ENCODE measurements at regions not wholly inside any gene's neighbourhood (a gene's known extent, or its start where the extent isn't known, plus 50 kb on each side); places are given as distances from the start of the nearest gene placed in this dataset.

- TF ChIP-seq MYC (IDR thresholded peaks at IDR 0.05; ENCODE audit: insufficient read depth, insufficient read length, insufficient replicate concordance, low read length, severe bottlenecking): no peak
- no peak for TF ChIP-seq YY1 (IDR thresholded peaks at IDR 0.05; ENCODE audit: low read depth, low read length)
- peak; percentile 78 to 83 for TF ChIP-seq IKZF2 (IDR thresholded peaks at IDR 0.05)
- peak in 1 of 2 experiments; percentile 48; a peak in 1 of 4 replicates for TF ChIP-seq CEBPB (IDR thresholded peaks at IDR 0.05; ENCODE audit: borderline replicate concordance in 1 of 2, low read depth in 2 of 2, low read length in 2 of 2)
- TF ChIP-seq HCFC1 (IDR thresholded peaks at IDR 0.05; ENCODE audit: low read length): no peak
- no peak for TF ChIP-seq SMAD5 (IDR thresholded peaks at IDR 0.05; ENCODE audit: low read depth)
- no peak for TF ChIP-seq CHD2 (IDR thresholded peaks at IDR 0.05; ENCODE audit: borderline replicate concordance, low read depth, low read length)
- no peak; the same call in 1 of the 2 replicates for TF ChIP-seq FOXM1 (IDR thresholded peaks at IDR 0.05; ENCODE audit: low read depth, low read length)
- peak; percentile 58 for TF ChIP-seq IKZF1 (conservative IDR thresholded peaks at IDR 0.05)
- TF ChIP-seq MEF2B (IDR thresholded peaks at IDR 0.05; ENCODE audit: partially characterized antibody, poor library complexity, severe bottlenecking): peak; percentile 86
- TF ChIP-seq NFIC (IDR thresholded peaks at IDR 0.05; ENCODE audit: low read depth, low read length): peak; percentile 87
- 0 out of 2 replicates have a peak, but pooled peaks have one; percentile 43 for TF ChIP-seq RELB (IDR thresholded peaks at IDR 0.05; ENCODE audit: low read depth)
- peak; percentile 31; the same call in 1 of the 2 replicates for TF ChIP-seq BMI1 (IDR thresholded peaks at IDR 0.05; ENCODE audit: borderline replicate concordance)
- no peak for TF ChIP-seq KDM1A (IDR thresholded peaks at IDR 0.05; ENCODE audit: borderline replicate concordance)
- no peak for TF ChIP-seq PRDM15 (CRISPR knock-in tag; IDR thresholded peaks at IDR 0.05)
- no peak for TF ChIP-seq ZNF592 (IDR thresholded peaks at IDR 0.05)
- TF ChIP-seq SPI1 (IDR thresholded peaks at IDR 0.05; ENCODE audit: borderline replicate concordance, insufficient read depth, low read depth, low read length): peak; percentile 69
- TF ChIP-seq MXI1 (IDR thresholded peaks at IDR 0.05; ENCODE audit: low read depth, low read length): no peak
- no peak for TF ChIP-seq CHD1 (IDR thresholded peaks at IDR 0.05; ENCODE audit: low read depth, low read length)
- TF ChIP-seq TAF1 (IDR thresholded peaks at IDR 0.05; ENCODE audit: borderline replicate concordance, low read depth, low read length): no peak
- no peak; the same call in none of the 2 replicates for TF ChIP-seq EED (IDR thresholded peaks at IDR 0.05; ENCODE audit: low read depth)
These were observed 64.5 kb downstream of the C9orf152 start (continued) for GRCh38 chr9:110143485-110143884.
